Upper lobe of right lung (tissue), 1 donor: ENCODE measurements at regions not wholly inside any gene's neighbourhood (a gene's known extent, or its start where the extent isn't known, plus 50 kb on each side); places are given as distances from the start of the nearest gene placed in this dataset.

ENCODE experiments used
- ATAC-seq: fragments of 200-7000 bp; cut with Tn5 transposase; one replicate; pipeline ENCODE4 v1.9.1; 2020; ENCODE audit warnings: mild to moderate bottlenecking, moderate library complexity
- DNase-seq: peaks from one replicate; pipeline ENCODE4 v3.0.0-alpha.2; 2020
- H3K27ac ChIP-seq: fragments of 200-600 bp; one replicate; pipeline ENCODE4 v1.8.0; 2022
- H3K27me3 ChIP-seq: fragments of 200-600 bp; one replicate; pipeline ENCODE4 v1.8.0; 2022; ENCODE audit warnings: mild to moderate bottlenecking
- H3K36me3 ChIP-seq: fragments of 200-600 bp; one replicate; pipeline ENCODE4 v1.8.0; 2022
- H3K4me1 ChIP-seq: fragments of 200-600 bp; one replicate; pipeline ENCODE4 v1.8.0; 2022
- H3K4me3 ChIP-seq: fragments of 200-600 bp; one replicate; pipeline ENCODE4 v1.8.0; 2022; ENCODE audit warnings: mild to moderate bottlenecking
- H3K9me3 ChIP-seq: fragments of 200-600 bp; one replicate; pipeline ENCODE4 v1.8.0; 2022
- CTCF ChIP-seq: fragments of 200-600 bp; IDR thresholded peaks from one replicate; pipeline ENCODE4 v1.8.0; 2022; ENCODE audit warnings: antibody characterized with exemption
- intact Hi-C: fragments of 100-400 bp; cut with DNase I; formaldehyde crosslinking; loops from one replicate; pipeline ENCODE4 v1.11.0; 2022
- donor health status: DM: no; HTN: yes; CAD: no; lungs with severe emphysema.

- DNase-seq: no peak
- intact Hi-C loops: no loop called here
- no peaks in the 10 kb centered on the region for H3K9me3 ChIP-seq
- TF ChIP-seq CTCF: no peak
- no peak for ATAC-seq
- no peaks in the 10 kb centered on the region for H3K27me3 ChIP-seq
- peaks cover 6% of the 10 kb centered on the region for H3K4me1 ChIP-seq
- no peak overlapping the region for H3K27ac ChIP-seq
- H3K4me3 ChIP-seq: no peak overlapping the region
- H3K36me3 ChIP-seq: no peaks in the 10 kb centered on the region
These were observed 65.4 kb upstream of the ASAP2 start for GRCh38 chr2:9141091-9141667.

GRCh38 chr2:9140645-9141044 lies 66.0 kb upstream of the ASAP2 start:
- ATAC-seq (no peak), DNase-seq (no peak)
- no peak overlapping the region for H3K4me3 ChIP-seq
- no peak for TF ChIP-seq CTCF
- no peaks in the 10 kb centered on the region for H3K9me3 ChIP-seq
- H3K36me3 ChIP-seq: no peaks in the 10 kb centered on the region
- intact Hi-C loops: no loop called here
- H3K27me3 ChIP-seq: no peaks in the 10 kb centered on the region
- H3K4me1 ChIP-seq: peaks cover 6% of the 10 kb centered on the region
- H3K27ac ChIP-seq: no peak overlapping the region

GRCh38 chr2:9139491-9140443 lies 66.8 kb upstream of the ASAP2 start:
- intact Hi-C loops: no loop called here
- ATAC-seq (peak; percentile 64), DNase-seq (peak; percentile 87)
- no peaks in the 10 kb centered on the region for H3K36me3 ChIP-seq
- peaks cover 6% of the 10 kb centered on the region for H3K4me1 ChIP-seq
- H3K27ac ChIP-seq: no peak overlapping the region
- no peaks in the 10 kb centered on the region for H3K27me3 ChIP-seq
- no peaks in the 10 kb centered on the region for H3K9me3 ChIP-seq
- peak; percentile 74 for TF ChIP-seq CTCF
- H3K4me3 ChIP-seq: no peak overlapping the region

GRCh38 chr2:9137379-9138150 lies 69.0 kb upstream of the ASAP2 start:
- Histone ChIP-seq H3K9me3 (no peaks in the 10 kb centered on the region), H3K4me3 (no peak overlapping the region), H3K27ac (no peak overlapping the region), H3K36me3 (no peaks in the 10 kb centered on the region), H3K27me3 (no peaks in the 10 kb centered on the region), H3K4me1 (no peaks in the 10 kb centered on the region)
- TF ChIP-seq CTCF: no peak
- intact Hi-C loops: no loop called here
- no peak for DNase-seq
- peak; percentile 6 for ATAC-seq

GRCh38 chr2:9135822-9136558 lies 70.6 kb upstream of the ASAP2 start:
- intact Hi-C loops: no loop called here
- no peak for DNase-seq
- H3K4me1 ChIP-seq: no peaks in the 10 kb centered on the region

More at GRCh38 chr2:9135822-9136558, 70.6 kb upstream of the ASAP2 start:
- no peak for ATAC-seq
- H3K36me3 ChIP-seq: no peaks in the 10 kb centered on the region
- TF ChIP-seq CTCF: no peak
- H3K4me3 ChIP-seq: no peak overlapping the region
- H3K9me3 ChIP-seq: no peaks in the 10 kb centered on the region
- H3K27me3 ChIP-seq: no peaks in the 10 kb centered on the region
- no peak overlapping the region for H3K27ac ChIP-seq
